HEK293 (cell line): ENCODE measurements at regions not wholly inside any gene's neighbourhood (a gene's known extent, or its start where the extent isn't known, plus 50 kb on each side); places are given as distances from the start of the nearest gene placed in this dataset.
"Not testable (repeated sequence)": the region's sequence is repeated elsewhere in the genome, so short reads cannot be mapped to it uniquely, and the experiment has no call there.

Experiments used
- CTCF ChIA-PET: fragments of 350-600 bp; formaldehyde crosslinking; extraction: SDS; loops from one replicate; lab custom pipeline; 2021; ENCODE audit warnings: antibody characterized with exemption; lab: Yijun Ruan, JAX
- POLR2A ChIA-PET: fragments of 300-600 bp; formaldehyde crosslinking; extraction: SDS; loops from one replicate; lab custom pipeline; 2020; ENCODE audit warnings: antibody characterized with exemption, inconsistent platforms; lab: Yijun Ruan, JAX
- H3K27ac ChIP-seq: fragments of 200-500 bp; sonication (Bioruptor generic); 2 replicates; pipeline ENCODE4 v1.5.1; 2014; ENCODE audit warnings: low read depth, low read length, control low read depth, inconsistent platforms; ENCODE audit errors: extremely low read depth
- H3K36me3 ChIP-seq, 2 experiments: fragments of 200-500 bp in 1 of 2; sonication (Bioruptor generic) in 1 of 2; 1 replicate in 1 of 2; 2 replicates in 1 of 2; pipeline ENCODE4 v1.5.1; 2014 to 2017; ENCODE audit warnings: inconsistent platforms in 2 of 2, low read length in 2 of 2; ENCODE audit not compliant: control insufficient read depth in 2 of 2, insufficient read depth in 1 of 2
- H3K4me1 ChIP-seq: fragments of 200-500 bp; sonication (Bioruptor generic); 2 replicates; pipeline ENCODE4 v1.5.1; 2014; ENCODE audit warnings: mild to moderate bottlenecking, low read length, inconsistent platforms; ENCODE audit not compliant: control insufficient read depth, insufficient read depth
- H3K4me3 ChIP-seq: 2 replicates; pipeline ENCODE4 v1.5.1; 2011; ENCODE audit warnings: low read depth, mild to moderate bottlenecking, control low read depth, low read length, moderate library complexity
- H3K9me3 ChIP-seq: fragments of 200-500 bp; sonication (Bioruptor generic); 2 replicates; pipeline ENCODE4 v1.5.1; 2014; ENCODE audit warnings: low read depth, low read length, inconsistent platforms; ENCODE audit not compliant: control insufficient read depth, insufficient read depth
- BCL11A ChIP-seq: fragments of 450-650 bp; formaldehyde crosslinking; IDR thresholded peaks from 2 replicates; pipeline ENCODE4 v1.5.1; 2016; ENCODE audit warnings: low read depth, missing biosample characterization, missing genetic modification characterization
- FEZF1 ChIP-seq: fragments of 450-650 bp; formaldehyde crosslinking; IDR thresholded peaks from 2 replicates; pipeline ENCODE4 v1.5.1; 2016; ENCODE audit warnings: missing biosample characterization, missing genetic modification characterization
- RBAK ChIP-seq: fragments of 450-650 bp; formaldehyde crosslinking; IDR thresholded peaks from 2 replicates; pipeline ENCODE4 v1.5.1; 2016; ENCODE audit warnings: missing biosample characterization, missing genetic modification characterization
- ZNF169 ChIP-seq: fragments of 450-650 bp; formaldehyde crosslinking; IDR thresholded peaks from 2 replicates; pipeline ENCODE4 v1.5.1; 2016; ENCODE audit warnings: missing biosample characterization, missing genetic modification characterization
- ZNF223 ChIP-seq: fragments of 450-650 bp; formaldehyde crosslinking; IDR thresholded peaks from 2 replicates; pipeline ENCODE4 v1.5.1; 2016; ENCODE audit warnings: missing biosample characterization, missing genetic modification characterization
- ZNF24 ChIP-seq: fragments of 450-650 bp; formaldehyde crosslinking; IDR thresholded peaks from 2 replicates; pipeline ENCODE4 v1.5.1; 2016; ENCODE audit warnings: missing biosample characterization, missing genetic modification characterization
- ZNF302 ChIP-seq: fragments of 450-650 bp; formaldehyde crosslinking; IDR thresholded peaks from 2 replicates; pipeline ENCODE4 v1.5.1; 2016; ENCODE audit warnings: missing biosample characterization, missing genetic modification characterization, low read depth
- ZNF335 ChIP-seq: fragments of 450-650 bp; formaldehyde crosslinking; conservative IDR thresholded peaks from 2 replicates; pipeline ENCODE4 v1.5.1; 2016; ENCODE audit warnings: missing biosample characterization, missing genetic modification characterization
- ZNF341 ChIP-seq: fragments of 450-650 bp; formaldehyde crosslinking; IDR thresholded peaks from 2 replicates; pipeline ENCODE4; 2016; ENCODE audit warnings: low read depth, missing biosample characterization, missing genetic modification characterization
- ZNF350 ChIP-seq: fragments of 450-650 bp; formaldehyde crosslinking; IDR thresholded peaks from 2 replicates; pipeline ENCODE4 v1.5.0; 2017; ENCODE audit warnings: missing biosample characterization, mild to moderate bottlenecking, missing genetic modification characterization
- ZNF664 ChIP-seq: fragments of 450-650 bp; formaldehyde crosslinking; IDR thresholded peaks from 2 replicates; pipeline ENCODE4 v1.5.1; 2016; ENCODE audit warnings: missing biosample characterization, missing genetic modification characterization
- ZSCAN30 ChIP-seq: fragments of 450-650 bp; IDR thresholded peaks from 2 replicates; pipeline ENCODE4 v1.5.1; 2018; ENCODE audit warnings: missing biosample characterization, mild to moderate bottlenecking, missing genetic modification characterization, moderate library complexity
- ZXDB ChIP-seq: fragments of 450-650 bp; formaldehyde crosslinking; IDR thresholded peaks from 2 replicates; pipeline ENCODE4 v1.5.1; 2016; ENCODE audit warnings: missing biosample characterization, missing genetic modification characterization
- TF ChIP-seq, protein P1 (sequence below): fragments of 450-650 bp; formaldehyde crosslinking; IDR thresholded peaks from 2 replicates; pipeline ENCODE4 v1.5.1; 2016; ENCODE audit warnings: missing biosample characterization, missing genetic modification characterization
- TF ChIP-seq, protein P2 (sequence below): fragments of 450-650 bp; formaldehyde crosslinking; IDR thresholded peaks from 2 replicates; pipeline ENCODE4 v1.5.1; 2016; ENCODE audit warnings: missing biosample characterization, missing genetic modification characterization, borderline replicate concordance
- TF ChIP-seq, protein P3 (sequence below): fragments of 450-650 bp; formaldehyde crosslinking; IDR thresholded peaks from 2 replicates; pipeline ENCODE4 v1.5.1; 2016; ENCODE audit warnings: missing biosample characterization, missing genetic modification characterization

DNA sequence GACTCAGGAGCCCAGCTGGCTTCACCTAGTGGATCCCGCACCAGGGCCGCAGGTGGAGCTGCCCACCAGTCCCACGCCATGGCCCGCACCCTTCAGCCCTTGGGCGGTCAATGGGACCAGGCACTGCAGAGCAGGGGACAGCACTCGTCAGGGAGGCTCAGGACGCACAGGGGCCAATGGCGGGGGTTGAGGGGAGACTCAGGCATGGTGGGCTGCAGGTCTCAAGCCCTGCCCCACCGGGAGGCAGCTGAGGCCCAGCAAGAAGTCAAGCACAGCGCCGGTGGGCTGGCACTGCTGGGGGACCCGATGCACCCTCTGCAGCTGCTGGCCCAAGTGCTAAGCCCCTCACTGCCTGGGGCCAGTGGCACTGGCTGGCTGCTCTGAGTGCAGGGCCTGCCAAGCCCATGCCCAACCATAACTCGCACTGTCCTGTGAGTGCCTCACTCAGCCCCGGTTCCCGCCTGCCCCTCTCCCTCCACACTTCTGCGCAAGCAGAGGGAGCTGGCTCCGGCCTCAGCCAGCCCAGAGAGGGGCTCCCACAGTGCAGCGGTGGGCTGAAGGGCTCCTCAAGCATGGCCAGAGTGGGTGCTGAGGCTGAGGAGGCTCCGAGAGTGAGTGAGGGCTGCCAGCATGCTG, 111.7 kb upstream of the PGR start:
- no peak overlapping the region for H3K4me3 ChIP-seq
- no peak for TF ChIP-seq ZSCAN30
- TF ChIP-seq, protein P1, sequence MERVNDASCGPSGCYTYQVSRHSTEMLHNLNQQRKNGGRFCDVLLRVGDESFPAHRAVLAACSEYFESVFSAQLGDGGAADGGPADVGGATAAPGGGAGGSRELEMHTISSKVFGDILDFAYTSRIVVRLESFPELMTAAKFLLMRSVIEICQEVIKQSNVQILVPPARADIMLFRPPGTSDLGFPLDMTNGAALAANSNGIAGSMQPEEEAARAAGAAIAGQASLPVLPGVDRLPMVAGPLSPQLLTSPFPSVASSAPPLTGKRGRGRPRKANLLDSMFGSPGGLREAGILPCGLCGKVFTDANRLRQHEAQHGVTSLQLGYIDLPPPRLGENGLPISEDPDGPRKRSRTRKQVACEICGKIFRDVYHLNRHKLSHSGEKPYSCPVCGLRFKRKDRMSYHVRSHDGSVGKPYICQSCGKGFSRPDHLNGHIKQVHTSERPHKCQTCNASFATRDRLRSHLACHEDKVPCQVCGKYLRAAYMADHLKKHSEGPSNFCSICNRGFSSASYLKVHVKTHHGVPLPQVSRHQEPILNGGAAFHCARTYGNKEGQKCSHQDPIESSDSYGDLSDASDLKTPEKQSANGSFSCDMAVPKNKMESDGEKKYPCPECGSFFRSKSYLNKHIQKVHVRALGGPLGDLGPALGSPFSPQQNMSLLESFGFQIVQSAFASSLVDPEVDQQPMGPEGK (tag by site-specific recombination) = no peak
- no peak for TF ChIP-seq ZNF223 (tag by site-specific recombination)
- no peak for TF ChIP-seq ZNF350
- TF ChIP-seq BCL11A (tag by site-specific recombination) = no peak
- TF ChIP-seq ZNF664 = no peak
- TF ChIP-seq, protein P2, sequence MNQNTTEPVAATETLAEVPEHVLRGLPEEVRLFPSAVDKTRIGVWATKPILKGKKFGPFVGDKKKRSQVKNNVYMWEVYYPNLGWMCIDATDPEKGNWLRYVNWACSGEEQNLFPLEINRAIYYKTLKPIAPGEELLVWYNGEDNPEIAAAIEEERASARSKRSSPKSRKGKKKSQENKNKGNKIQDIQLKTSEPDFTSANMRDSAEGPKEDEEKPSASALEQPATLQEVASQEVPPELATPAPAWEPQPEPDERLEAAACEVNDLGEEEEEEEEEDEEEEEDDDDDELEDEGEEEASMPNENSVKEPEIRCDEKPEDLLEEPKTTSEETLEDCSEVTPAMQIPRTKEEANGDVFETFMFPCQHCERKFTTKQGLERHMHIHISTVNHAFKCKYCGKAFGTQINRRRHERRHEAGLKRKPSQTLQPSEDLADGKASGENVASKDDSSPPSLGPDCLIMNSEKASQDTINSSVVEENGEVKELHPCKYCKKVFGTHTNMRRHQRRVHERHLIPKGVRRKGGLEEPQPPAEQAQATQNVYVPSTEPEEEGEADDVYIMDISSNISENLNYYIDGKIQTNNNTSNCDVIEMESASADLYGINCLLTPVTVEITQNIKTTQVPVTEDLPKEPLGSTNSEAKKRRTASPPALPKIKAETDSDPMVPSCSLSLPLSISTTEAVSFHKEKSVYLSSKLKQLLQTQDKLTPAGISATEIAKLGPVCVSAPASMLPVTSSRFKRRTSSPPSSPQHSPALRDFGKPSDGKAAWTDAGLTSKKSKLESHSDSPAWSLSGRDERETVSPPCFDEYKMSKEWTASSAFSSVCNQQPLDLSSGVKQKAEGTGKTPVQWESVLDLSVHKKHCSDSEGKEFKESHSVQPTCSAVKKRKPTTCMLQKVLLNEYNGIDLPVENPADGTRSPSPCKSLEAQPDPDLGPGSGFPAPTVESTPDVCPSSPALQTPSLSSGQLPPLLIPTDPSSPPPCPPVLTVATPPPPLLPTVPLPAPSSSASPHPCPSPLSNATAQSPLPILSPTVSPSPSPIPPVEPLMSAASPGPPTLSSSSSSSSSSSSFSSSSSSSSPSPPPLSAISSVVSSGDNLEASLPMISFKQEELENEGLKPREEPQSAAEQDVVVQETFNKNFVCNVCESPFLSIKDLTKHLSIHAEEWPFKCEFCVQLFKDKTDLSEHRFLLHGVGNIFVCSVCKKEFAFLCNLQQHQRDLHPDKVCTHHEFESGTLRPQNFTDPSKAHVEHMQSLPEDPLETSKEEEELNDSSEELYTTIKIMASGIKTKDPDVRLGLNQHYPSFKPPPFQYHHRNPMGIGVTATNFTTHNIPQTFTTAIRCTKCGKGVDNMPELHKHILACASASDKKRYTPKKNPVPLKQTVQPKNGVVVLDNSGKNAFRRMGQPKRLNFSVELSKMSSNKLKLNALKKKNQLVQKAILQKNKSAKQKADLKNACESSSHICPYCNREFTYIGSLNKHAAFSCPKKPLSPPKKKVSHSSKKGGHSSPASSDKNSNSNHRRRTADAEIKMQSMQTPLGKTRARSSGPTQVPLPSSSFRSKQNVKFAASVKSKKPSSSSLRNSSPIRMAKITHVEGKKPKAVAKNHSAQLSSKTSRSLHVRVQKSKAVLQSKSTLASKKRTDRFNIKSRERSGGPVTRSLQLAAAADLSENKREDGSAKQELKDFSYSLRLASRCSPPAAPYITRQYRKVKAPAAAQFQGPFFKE (tag by site-specific recombination) = no peak
- TF ChIP-seq, protein P3, sequence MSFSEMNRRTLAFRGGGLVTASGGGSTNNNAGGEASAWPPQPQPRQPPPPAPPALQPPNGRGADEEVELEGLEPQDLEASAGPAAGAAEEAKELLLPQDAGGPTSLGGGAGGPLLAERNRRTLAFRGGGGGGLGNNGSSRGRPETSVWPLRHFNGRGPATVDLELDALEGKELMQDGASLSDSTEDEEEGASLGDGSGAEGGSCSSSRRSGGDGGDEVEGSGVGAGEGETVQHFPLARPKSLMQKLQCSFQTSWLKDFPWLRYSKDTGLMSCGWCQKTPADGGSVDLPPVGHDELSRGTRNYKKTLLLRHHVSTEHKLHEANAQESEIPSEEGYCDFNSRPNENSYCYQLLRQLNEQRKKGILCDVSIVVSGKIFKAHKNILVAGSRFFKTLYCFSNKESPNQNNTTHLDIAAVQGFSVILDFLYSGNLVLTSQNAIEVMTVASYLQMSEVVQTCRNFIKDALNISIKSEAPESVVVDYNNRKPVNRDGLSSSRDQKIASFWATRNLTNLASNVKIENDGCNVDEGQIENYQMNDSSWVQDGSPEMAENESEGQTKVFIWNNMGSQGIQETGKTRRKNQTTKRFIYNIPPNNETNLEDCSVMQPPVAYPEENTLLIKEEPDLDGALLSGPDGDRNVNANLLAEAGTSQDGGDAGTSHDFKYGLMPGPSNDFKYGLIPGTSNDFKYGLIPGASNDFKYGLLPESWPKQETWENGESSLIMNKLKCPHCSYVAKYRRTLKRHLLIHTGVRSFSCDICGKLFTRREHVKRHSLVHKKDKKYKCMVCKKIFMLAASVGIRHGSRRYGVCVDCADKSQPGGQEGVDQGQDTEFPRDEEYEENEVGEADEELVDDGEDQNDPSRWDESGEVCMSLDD (tag by site-specific recombination) = no peak
- no peak for TF ChIP-seq ZNF24 (tag by site-specific recombination)
- TF ChIP-seq ZXDB = no peak
- no peak for TF ChIP-seq ZNF335
- no peak for TF ChIP-seq ZNF169 (tag by site-specific recombination)
- no peak for TF ChIP-seq RBAK (tag by site-specific recombination)
- TF ChIP-seq ZNF341 (tag by site-specific recombination) = no peak
- TF ChIP-seq ZNF302 (tag by site-specific recombination) = no peak
- TF ChIP-seq FEZF1 (tag by site-specific recombination) = no peak
- TF ChIP-seq, all 188 proteins: peak for 0
- ChIA-PET POLR2A (no interaction called here), CTCF (no interaction called here)
- Histone ChIP-seq H3K4me1 (no peaks in the 10 kb centered on the region), H3K27ac (no peak overlapping the region), H3K36me3 (no peaks in the 10 kb centered on the region), H3K9me3 (no peaks in the 10 kb centered on the region)

DNA sequence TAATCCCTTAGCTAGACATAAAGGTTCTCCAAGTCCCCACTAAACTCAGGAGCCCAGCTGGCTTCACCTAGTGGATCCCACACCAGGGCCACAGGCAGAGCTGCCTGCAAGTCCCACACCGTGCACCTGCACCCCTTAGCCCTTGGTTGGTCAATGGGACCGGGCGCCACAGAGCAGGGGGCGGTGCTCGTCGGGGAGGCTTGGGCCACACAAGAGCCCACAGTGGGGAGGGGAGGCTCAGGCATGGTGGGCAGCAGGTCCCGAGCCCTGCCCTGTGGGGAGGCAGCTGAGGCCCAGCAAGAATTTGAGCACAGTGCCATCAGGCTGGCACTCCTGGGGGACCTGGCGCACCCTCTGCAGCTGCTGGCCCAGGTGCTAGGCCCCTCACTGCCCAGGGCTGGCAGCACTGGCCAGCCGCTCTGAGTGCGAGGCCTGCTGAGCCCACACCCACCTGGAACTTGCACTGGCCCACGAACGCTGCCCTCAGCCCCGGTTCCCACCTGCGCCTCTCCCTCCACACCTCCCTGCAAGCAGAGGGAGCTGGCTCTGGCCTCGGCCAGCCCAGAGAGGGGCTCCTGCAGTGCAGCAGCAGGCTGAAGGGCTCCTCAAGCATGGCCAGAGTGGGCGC, 101.7 kb upstream of the PGR start:
- H3K36me3 ChIP-seq, H3K4me3 ChIP-seq, CTCF ChIA-PET, H3K9me3 ChIP-seq, H3K4me1 ChIP-seq, H3K27ac ChIP-seq, POLR2A ChIA-PET: not testable (repeated sequence)
